HUES48 (cell line): ENCODE measurements at regions not wholly inside any gene's neighbourhood (a gene's known extent, or its start where the extent isn't known, plus 50 kb on each side); places are given as distances from the start of the nearest gene placed in this dataset.

Experiments used
- H3K27ac ChIP-seq: one replicate; pipeline ENCODE4 v1.7.0; 2013; ENCODE audit warnings: low read depth, low read length, inconsistent platforms
- H3K27me3 ChIP-seq: 2 replicates; pipeline ENCODE4 v1.6.1; 2013; ENCODE audit warnings: mild to moderate bottlenecking, low read length; ENCODE audit not compliant: control insufficient read depth, insufficient read depth
- H3K36me3 ChIP-seq: 2 replicates; pipeline ENCODE4 v1.6.1; 2013; ENCODE audit warnings: low read length; ENCODE audit not compliant: control insufficient read depth, insufficient read depth
- H3K4me1 ChIP-seq: 2 replicates; pipeline ENCODE4 v1.6.1; 2013; ENCODE audit warnings: mild to moderate bottlenecking, low read length; ENCODE audit not compliant: control insufficient read depth, insufficient read depth
- H3K4me3 ChIP-seq: 2 replicates; pipeline ENCODE4 v1.5.1; 2013; ENCODE audit warnings: mild to moderate bottlenecking, low read depth, low read length
- H3K9ac ChIP-seq: 2 replicates; pipeline ENCODE4 v1.6.1; 2013; ENCODE audit warnings: mild to moderate bottlenecking, low read depth, low read length, moderate library complexity
- H3K9me3 ChIP-seq: 2 replicates; pipeline ENCODE4 v1.6.1; 2013; ENCODE audit warnings: low read length; ENCODE audit not compliant: control insufficient read depth, insufficient read depth

DNA sequence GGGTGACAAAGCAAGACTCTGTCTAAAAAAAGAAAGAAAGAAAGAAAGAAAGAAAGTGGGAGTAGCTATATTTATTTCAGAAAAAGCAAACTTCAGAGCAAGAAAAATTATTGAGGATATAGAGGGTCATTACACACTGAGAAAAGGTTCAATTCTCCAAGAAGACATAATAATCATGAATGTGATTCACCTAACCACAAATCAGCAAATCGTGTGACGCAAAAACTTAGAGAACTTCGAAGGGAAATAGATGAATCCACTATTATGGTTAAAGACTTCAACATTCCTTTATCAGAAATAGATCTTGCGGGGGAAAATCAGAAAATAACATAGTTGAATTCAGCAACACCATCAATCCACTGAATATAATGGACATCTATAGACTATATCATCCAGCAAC is 219.3 kb upstream of the LDB2 start:
- H3K4me3 ChIP-seq, result no peak overlapping the region
- H3K9ac ChIP-seq, result no peak overlapping the region
- H3K9me3 ChIP-seq, result no peaks in the 10 kb centered on the region
- H3K27me3 ChIP-seq, result no peaks in the 10 kb centered on the region
- no peak overlapping the region for H3K27ac ChIP-seq
- no peaks in the 10 kb centered on the region for H3K4me1 ChIP-seq
- H3K36me3 ChIP-seq, result no peaks in the 10 kb centered on the region

DNA sequence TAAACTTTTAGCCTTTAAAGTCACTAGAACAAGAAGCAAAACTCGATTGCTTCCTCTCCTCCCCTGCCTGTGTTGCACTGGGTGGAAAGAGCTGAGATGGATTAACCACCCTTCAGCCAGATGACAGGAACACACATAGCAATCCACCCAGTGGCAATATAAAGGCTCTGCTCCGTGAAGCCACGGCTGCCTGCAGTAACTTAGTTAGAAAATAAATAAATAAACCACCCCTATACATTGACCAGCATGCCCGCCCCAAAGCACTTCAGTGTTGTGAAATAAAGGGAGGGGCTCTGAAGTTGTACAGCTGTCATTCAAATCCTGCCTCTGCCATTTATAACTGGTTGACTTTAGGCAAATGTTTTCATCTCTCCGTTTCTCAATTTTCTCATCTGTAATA is 217.1 kb upstream of the LDB2 start:
- no peaks in the 10 kb centered on the region for H3K9me3 ChIP-seq
- H3K4me1 ChIP-seq, result no peaks in the 10 kb centered on the region
- H3K27me3 ChIP-seq, result no peaks in the 10 kb centered on the region
- no peaks in the 10 kb centered on the region for H3K36me3 ChIP-seq
- no peak overlapping the region for H3K9ac ChIP-seq
- no peak overlapping the region for H3K27ac ChIP-seq
- H3K4me3 ChIP-seq, result no peak overlapping the region

DNA sequence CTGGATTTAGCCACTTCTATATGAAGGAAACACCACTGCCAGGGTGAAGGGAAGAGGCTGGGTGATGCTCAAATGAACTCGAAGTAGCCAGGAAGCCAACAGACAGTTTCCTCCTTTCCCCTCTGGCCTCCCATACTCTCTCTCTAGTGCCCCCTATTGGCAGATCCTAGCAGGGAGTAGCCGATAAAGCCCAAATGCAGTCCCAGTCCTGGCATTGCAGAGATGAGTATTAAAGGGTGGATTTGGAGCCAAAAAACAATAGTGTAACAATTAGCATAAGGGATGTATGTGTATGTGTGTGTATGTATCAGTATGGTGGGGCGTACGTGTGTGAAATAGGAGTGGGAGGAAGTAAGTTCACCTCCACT is 213.8 kb upstream of the LDB2 start:
- H3K4me1 ChIP-seq, result no peaks in the 10 kb centered on the region
- no peaks in the 10 kb centered on the region for H3K27me3 ChIP-seq
- H3K9ac ChIP-seq, result no peak overlapping the region
- no peak overlapping the region for H3K27ac ChIP-seq
- H3K36me3 ChIP-seq, result no peaks in the 10 kb centered on the region
- no peaks in the 10 kb centered on the region for H3K9me3 ChIP-seq
- H3K4me3 ChIP-seq, result no peak overlapping the region

DNA sequence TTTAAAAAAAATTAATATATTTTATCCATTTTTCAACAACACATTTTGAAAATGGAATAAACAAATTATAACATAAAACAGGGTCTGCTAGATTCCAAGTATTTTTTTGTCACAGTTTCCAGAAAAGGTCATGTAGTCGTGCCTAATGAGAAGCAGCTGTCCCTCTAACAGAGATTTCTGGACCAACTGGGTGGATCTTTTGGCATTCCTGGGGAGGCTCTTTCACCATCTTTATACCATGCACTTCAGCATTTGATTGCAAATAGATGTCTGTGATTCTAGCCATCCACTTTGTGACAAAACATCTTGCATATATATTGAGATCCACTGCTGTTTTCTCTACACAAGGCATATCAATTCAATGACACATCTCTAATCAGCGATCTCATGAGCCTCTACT is 210.7 kb upstream of the LDB2 start:
- no peak overlapping the region for H3K9ac ChIP-seq
- H3K36me3 ChIP-seq, result no peaks in the 10 kb centered on the region
- no peaks in the 10 kb centered on the region for H3K9me3 ChIP-seq
- H3K27ac ChIP-seq, result no peak overlapping the region
- no peaks in the 10 kb centered on the region for H3K27me3 ChIP-seq
- H3K4me3 ChIP-seq, result no peak overlapping the region
- H3K4me1 ChIP-seq, result no peaks in the 10 kb centered on the region

DNA sequence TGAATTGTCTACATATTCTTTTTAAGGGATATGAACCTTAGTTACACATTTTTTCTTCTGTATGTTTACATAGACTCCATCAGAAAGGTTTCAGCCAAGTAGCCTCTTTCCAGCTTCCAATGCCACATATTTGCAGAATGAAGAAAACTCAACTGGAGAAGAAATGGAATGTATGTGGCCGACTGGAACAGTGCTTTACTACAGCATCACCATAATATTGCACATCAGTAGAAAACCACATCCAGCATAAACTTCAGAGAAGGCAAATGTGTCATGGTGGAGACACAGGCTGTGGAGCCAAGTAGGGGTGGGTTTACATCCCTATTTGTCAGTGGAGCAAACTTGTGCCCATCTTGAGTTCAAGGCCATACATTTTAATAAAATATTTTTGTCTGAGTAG is 204.8 kb upstream of the LDB2 start:
- no peaks in the 10 kb centered on the region for H3K4me1 ChIP-seq
- no peak overlapping the region for H3K27ac ChIP-seq
- H3K4me3 ChIP-seq, result no peak overlapping the region
- no peaks in the 10 kb centered on the region for H3K27me3 ChIP-seq
- H3K9ac ChIP-seq, result no peak overlapping the region
- no peaks in the 10 kb centered on the region for H3K9me3 ChIP-seq
- no peaks in the 10 kb centered on the region for H3K36me3 ChIP-seq

DNA sequence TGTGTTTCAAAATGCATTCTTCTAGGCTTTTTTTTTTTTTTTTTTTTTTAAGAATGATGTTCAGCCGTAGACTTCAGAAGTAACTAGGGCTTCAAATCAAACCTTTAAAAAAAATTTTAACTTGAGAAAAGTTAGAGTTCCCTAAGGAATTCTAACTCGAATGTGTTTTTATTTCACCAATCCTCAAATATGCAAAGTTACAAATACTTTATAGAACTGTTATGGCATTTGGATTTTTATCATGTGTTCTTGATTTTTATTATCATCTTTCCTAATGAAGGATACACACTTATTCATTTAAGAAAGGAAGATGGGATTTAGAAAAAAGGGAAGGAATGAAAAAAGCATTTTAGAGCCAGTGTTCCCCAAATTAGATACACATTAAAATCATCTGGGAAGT is 200.6 kb upstream of the LDB2 start:
- peaks cover 15% of the 10 kb centered on the region for H3K4me1 ChIP-seq
- H3K4me3 ChIP-seq, result no peak overlapping the region
- no peak overlapping the region for H3K9ac ChIP-seq
- no peak overlapping the region for H3K27ac ChIP-seq
- no peaks in the 10 kb centered on the region for H3K9me3 ChIP-seq
- no peaks in the 10 kb centered on the region for H3K27me3 ChIP-seq
- H3K36me3 ChIP-seq, result no peaks in the 10 kb centered on the region

DNA sequence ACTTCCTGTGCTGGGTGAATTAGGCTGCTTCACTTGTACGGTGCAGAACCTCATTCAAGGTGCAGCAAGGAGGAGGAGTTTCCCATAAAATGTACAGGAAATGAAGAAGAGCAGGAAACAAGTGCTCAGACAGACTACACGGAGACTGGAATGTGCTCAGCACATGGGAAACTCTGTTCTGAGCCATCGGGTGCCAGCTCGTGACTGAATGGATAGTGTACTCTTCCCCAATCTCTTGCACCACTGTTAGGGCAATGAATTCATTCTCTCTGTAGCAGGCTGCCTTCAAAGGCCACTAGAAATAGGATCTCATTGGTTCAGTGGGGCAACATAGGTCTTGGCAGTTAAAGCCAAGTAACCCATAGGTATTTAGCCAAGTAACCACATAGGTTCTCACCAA is 200.0 kb upstream of the LDB2 start:
- Histone ChIP-seq H3K9ac (no peak overlapping the region), H3K27me3 (no peaks in the 10 kb centered on the region), H3K27ac (no peak overlapping the region), H3K36me3 (no peaks in the 10 kb centered on the region), H3K4me1 (peaks cover 15% of the 10 kb centered on the region), H3K4me3 (no peak overlapping the region), H3K9me3 (no peaks in the 10 kb centered on the region)

DNA sequence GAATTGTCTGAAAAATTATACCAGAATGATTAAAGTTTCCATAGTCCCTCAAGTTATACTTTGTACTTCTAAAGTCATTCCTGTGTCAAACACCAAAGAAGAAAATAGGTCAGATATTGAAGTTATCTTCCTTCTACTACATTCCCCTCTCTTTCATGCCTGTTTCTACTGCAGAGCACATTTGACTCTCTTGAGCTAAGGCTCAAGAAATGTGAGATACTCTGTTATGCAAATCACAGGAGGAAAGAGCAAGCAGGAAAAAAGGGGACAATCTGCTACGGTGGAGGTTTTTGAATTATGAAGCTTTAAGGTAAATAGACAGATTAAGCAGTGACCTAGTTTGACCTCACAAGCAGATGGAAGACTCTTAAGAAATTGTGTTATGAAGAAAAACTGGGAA is 198.9 kb upstream of the LDB2 start:
- no peak overlapping the region for H3K27ac ChIP-seq
- H3K27me3 ChIP-seq, result no peaks in the 10 kb centered on the region
- no peak overlapping the region for H3K4me3 ChIP-seq
- no peaks in the 10 kb centered on the region for H3K36me3 ChIP-seq
- no peak overlapping the region for H3K9ac ChIP-seq
- H3K9me3 ChIP-seq, result no peaks in the 10 kb centered on the region
- H3K4me1 ChIP-seq, result peaks cover 15% of the 10 kb centered on the region

DNA sequence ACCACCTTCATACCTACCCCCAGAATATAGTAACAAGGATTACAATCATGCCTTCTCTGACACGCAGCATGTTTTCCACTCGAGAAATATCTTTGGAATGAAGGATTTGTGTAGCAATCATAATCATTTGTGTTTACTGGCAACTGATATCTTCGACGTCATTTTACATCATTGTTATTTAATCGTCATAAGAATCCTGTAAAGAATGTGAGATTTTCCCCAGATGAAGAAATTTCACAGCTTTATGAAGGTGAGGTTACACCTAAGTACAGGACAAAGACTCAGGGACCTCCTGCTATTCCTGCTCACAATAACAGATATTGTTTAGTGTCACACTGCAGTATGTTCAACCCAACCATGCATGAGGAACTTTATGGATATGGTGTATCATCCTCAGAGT is 198.2 kb upstream of the LDB2 start:
- no peak overlapping the region for H3K9ac ChIP-seq
- no peak overlapping the region for H3K4me3 ChIP-seq
- no peaks in the 10 kb centered on the region for H3K27me3 ChIP-seq
- H3K36me3 ChIP-seq, result no peaks in the 10 kb centered on the region
- H3K27ac ChIP-seq, result no peak overlapping the region
- no peaks in the 10 kb centered on the region for H3K9me3 ChIP-seq
- H3K4me1 ChIP-seq, result peaks cover 15% of the 10 kb centered on the region

DNA sequence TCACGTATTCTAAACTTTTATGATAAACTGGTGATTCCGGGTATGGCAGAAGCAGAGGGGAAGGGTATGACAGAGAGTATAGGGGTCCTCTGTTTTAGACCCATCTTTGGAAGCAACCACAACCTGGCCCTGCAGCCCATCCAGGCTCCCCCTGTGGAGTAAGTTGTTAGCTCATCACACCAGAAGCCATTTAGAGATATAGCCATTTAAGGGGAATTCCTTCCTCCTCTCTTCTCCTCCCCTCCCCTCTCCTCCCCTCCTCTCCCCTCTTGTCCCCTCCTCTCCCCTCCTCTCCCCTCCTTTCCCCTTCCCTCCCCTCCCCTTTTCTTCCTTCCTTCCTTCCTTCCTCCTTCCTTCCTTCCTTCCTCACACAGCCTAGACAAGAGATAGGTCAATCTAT is 197.3 kb upstream of the LDB2 start:
- H3K27ac ChIP-seq, result no peak overlapping the region
- H3K4me3 ChIP-seq, result no peak overlapping the region
- no peak overlapping the region for H3K9ac ChIP-seq
- H3K27me3 ChIP-seq, result no peaks in the 10 kb centered on the region
- no peaks in the 10 kb centered on the region for H3K9me3 ChIP-seq
- H3K4me1 ChIP-seq, result peaks cover 15% of the 10 kb centered on the region
- no peaks in the 10 kb centered on the region for H3K36me3 ChIP-seq

DNA sequence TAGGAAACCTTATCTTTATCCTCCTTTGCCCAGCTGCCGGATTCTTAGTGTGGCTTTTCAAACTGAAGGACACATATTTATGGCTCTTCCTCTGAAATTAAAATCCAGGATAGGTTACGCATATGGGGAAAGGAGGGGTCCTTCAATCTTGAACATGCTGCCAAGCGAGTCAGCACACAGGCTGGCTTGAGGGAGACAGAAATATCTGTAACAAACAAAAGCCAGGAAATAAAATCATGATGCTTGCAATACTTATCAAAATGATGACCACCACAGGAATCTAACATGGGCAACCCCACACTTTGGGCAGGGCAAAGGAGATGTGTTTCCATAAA is 196.4 kb upstream of the LDB2 start:
- Histone ChIP-seq H3K36me3 (no peaks in the 10 kb centered on the region), H3K4me1 (peaks cover 15% of the 10 kb centered on the region), H3K9ac (no peak overlapping the region), H3K4me3 (no peak overlapping the region), H3K27me3 (no peaks in the 10 kb centered on the region), H3K9me3 (no peaks in the 10 kb centered on the region), H3K27ac (no peak overlapping the region)

DNA sequence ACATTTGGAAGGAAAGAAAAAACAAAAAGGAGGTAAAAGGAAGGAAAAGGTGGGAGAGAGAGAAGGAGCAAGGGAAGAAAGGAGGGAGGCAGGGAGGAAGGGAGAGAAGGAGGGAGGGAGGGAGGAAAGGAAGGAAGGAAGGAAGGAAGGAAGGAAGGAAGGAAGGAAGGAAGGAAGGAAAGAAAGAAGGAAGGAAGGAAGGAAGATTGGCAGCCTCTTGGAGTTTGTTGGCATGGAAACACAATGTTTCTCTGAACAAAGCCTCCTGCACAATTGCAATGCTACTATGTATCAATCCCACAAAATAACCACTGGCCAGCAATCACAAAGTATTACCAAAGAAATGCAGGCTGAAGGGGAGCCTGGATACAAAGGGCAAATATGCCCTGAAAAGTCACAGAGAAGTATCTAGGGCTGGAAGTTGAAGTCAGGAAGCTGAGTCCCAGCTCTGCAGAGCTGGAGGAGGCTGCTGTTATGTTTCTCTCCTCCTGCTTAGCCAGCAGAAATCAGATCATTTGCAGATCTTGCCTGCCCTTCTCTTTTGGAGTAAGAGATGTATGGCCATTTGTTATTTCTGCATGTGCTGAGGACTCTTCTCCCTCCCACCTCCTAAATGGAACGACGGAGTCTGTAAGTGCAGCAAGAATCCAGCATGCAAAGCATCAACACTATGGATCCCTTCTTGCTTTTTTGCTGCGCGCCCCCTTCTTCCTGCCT is 195.9 kb upstream of the LDB2 start:
- Histone ChIP-seq H3K9ac (no peak overlapping the region), H3K36me3 (no peaks in the 10 kb centered on the region), H3K9me3 (no peaks in the 10 kb centered on the region), H3K27ac (no peak overlapping the region), H3K4me3 (no peak overlapping the region), H3K27me3 (no peaks in the 10 kb centered on the region), H3K4me1 (peaks cover 15% of the 10 kb centered on the region)
